ENCODE measurements at regions not wholly inside any gene's neighbourhood (a gene's known extent, or its start where the extent isn't known, plus 50 kb on each side); places are given as distances from the start of the nearest gene placed in this dataset.

GRCh38 chr10:58091886-58092285 is 175.8 kb downstream of the IPMK start:
- Histone ChIP-seq H2AFZ (ENCODE audit: low read length) (no peak overlapping the region), H3K9me3 (ENCODE audit: low read length) (no peaks in the 10 kb centered on the region), H3K4me1 (ENCODE audit: insufficient read depth, low read length, poor library complexity, severe bottlenecking) (no peaks in the 10 kb centered on the region), H3K9me2 (ENCODE audit: insufficient read depth, low read length) (no peaks in the 10 kb centered on the region), H3K36me3 (ENCODE audit: insufficient read depth, low read length) (no peaks in the 10 kb centered on the region), H3K4me3 (ENCODE audit: low read depth, low read length, poor library complexity, severe bottlenecking) (no peak overlapping the region), H3K4me2 (ENCODE audit: low read length) (no peak overlapping the region), H4K20me1 (ENCODE audit: insufficient read depth, low read length) (no peaks in the 10 kb centered on the region), H3K27ac (ENCODE audit: low read depth, low read length, poor library complexity, severe bottlenecking) (no peak overlapping the region), H3K79me2 (ENCODE audit: insufficient read depth, low read depth, low read length) (no peaks in the 10 kb centered on the region)
- CTCF ChIA-PET (ENCODE audit: unreplicated experiment) = no interaction called here
- no peak for DNase-seq (ENCODE audit: low spot score)
- intact Hi-C loops (cut with micrococcal nuclease; ENCODE audit: unreplicated experiment) = no loop called here
- BruUV-seq (replicated peaks) = no TSS peak
- TF ChIP-seq EZH2phosphoT487 (IDR thresholded peaks at IDR 0.05; ENCODE audit: borderline replicate concordance, low read depth, low read length) = no peak
- TF ChIP-seq CTCF (conservative IDR thresholded peaks at IDR 0.05; ENCODE audit: low read length) = no peak
- POLR2A ChIA-PET = no interaction called here

- no peak for DNase-seq (ENCODE audit: low spot score)
- H3K36me3 ChIP-seq (ENCODE audit: insufficient read depth, low read length) = no peaks in the 10 kb centered on the region
- no peaks in the 10 kb centered on the region for H3K79me2 ChIP-seq (ENCODE audit: insufficient read depth, low read depth, low read length)
- intact Hi-C loops (cut with micrococcal nuclease; ENCODE audit: unreplicated experiment) = no loop called here
- no peak overlapping the region for H3K27ac ChIP-seq (ENCODE audit: low read depth, low read length, poor library complexity, severe bottlenecking)
- no peaks in the 10 kb centered on the region for H4K20me1 ChIP-seq (ENCODE audit: insufficient read depth, low read length)
- no peaks in the 10 kb centered on the region for H3K9me2 ChIP-seq (ENCODE audit: insufficient read depth, low read length)
- ChIA-PET POLR2A (no interaction called here), CTCF (ENCODE audit: unreplicated experiment) (no interaction called here)
- no peaks in the 10 kb centered on the region for H3K9me3 ChIP-seq (ENCODE audit: low read length)
- no peak for TF ChIP-seq EZH2phosphoT487 (IDR thresholded peaks at IDR 0.05; ENCODE audit: borderline replicate concordance, low read depth, low read length)
- TF ChIP-seq CTCF (conservative IDR thresholded peaks at IDR 0.05; ENCODE audit: low read length) = no peak
- H3K4me3 ChIP-seq (ENCODE audit: low read depth, low read length, poor library complexity, severe bottlenecking) = no peak overlapping the region
- BruUV-seq (replicated peaks) = no TSS peak
- H3K4me2 ChIP-seq (ENCODE audit: low read length) = no peak overlapping the region
- no peak overlapping the region for H2AFZ ChIP-seq (ENCODE audit: low read length)
- no peaks in the 10 kb centered on the region for H3K4me1 ChIP-seq (ENCODE audit: insufficient read depth, low read length, poor library complexity, severe bottlenecking)
Measured at GRCh38 chr10:58089739-58090138, 178.0 kb downstream of the IPMK start.

GRCh38 chr10:58087896-58088295 is 179.8 kb downstream of the IPMK start:
- H3K79me2 ChIP-seq (ENCODE audit: insufficient read depth, low read depth, low read length) = no peaks in the 10 kb centered on the region
- H4K20me1 ChIP-seq (ENCODE audit: insufficient read depth, low read length) = no peaks in the 10 kb centered on the region
- no peaks in the 10 kb centered on the region for H3K4me1 ChIP-seq (ENCODE audit: insufficient read depth, low read length, poor library complexity, severe bottlenecking)
- no peak overlapping the region for H2AFZ ChIP-seq (ENCODE audit: low read length)
- BruUV-seq (replicated peaks) = no TSS peak
- H3K4me3 ChIP-seq (ENCODE audit: low read depth, low read length, poor library complexity, severe bottlenecking) = no peak overlapping the region
- ChIA-PET POLR2A (no interaction called here), CTCF (ENCODE audit: unreplicated experiment) (no interaction called here)
- no peaks in the 10 kb centered on the region for H3K9me2 ChIP-seq (ENCODE audit: insufficient read depth, low read length)
- no peak for DNase-seq (ENCODE audit: low spot score)
- TF ChIP-seq CTCF (conservative IDR thresholded peaks at IDR 0.05; ENCODE audit: low read length) = no peak
- no peak for TF ChIP-seq EZH2phosphoT487 (IDR thresholded peaks at IDR 0.05; ENCODE audit: borderline replicate concordance, low read depth, low read length)
- no peaks in the 10 kb centered on the region for H3K36me3 ChIP-seq (ENCODE audit: insufficient read depth, low read length)
- no peak overlapping the region for H3K4me2 ChIP-seq (ENCODE audit: low read length)
- intact Hi-C loops (cut with micrococcal nuclease; ENCODE audit: unreplicated experiment) = no loop called here
- no peak overlapping the region for H3K27ac ChIP-seq (ENCODE audit: low read depth, low read length, poor library complexity, severe bottlenecking)
- H3K9me3 ChIP-seq (ENCODE audit: low read length) = no peaks in the 10 kb centered on the region
